Smooth muscle cell (in vitro differentiated cells): ENCODE measurements at regions not wholly inside any gene's neighbourhood (a gene's known extent, or its start where the extent isn't known, plus 50 kb on each side); places are given as distances from the start of the nearest gene placed in this dataset.

Experiments
- DNase-seq: peaks from one replicate; lab custom pipeline; 2025; ENCODE audit not compliant: unreplicated experiment; lab: John Stamatoyannopoulos, UW
- H2AFZ ChIP-seq: fragments of 200-600 bp; sonication (generic); 2 replicates; pipeline ENCODE4 v1.6.0; 2016; ENCODE audit warnings: antibody characterized with exemption, low read depth, mild to moderate bottlenecking
- H3F3A ChIP-seq: fragments of 200-600 bp; sonication (generic); 2 replicates; pipeline ENCODE4 v1.6.0; 2017; ENCODE audit warnings: antibody characterized with exemption, low read depth
- H3K27ac ChIP-seq: fragments of 200-600 bp; sonication (generic); 2 replicates; pipeline ENCODE4 v1.5.1; 2016; ENCODE audit warnings: low read depth, mild to moderate bottlenecking
- H3K27me3 ChIP-seq: fragments of 200-600 bp; sonication (generic); 2 replicates; pipeline ENCODE4 v1.6.1; 2016; ENCODE audit warnings: low read depth, mild to moderate bottlenecking
- H3K36me3 ChIP-seq: fragments of 200-600 bp; sonication (generic); 2 replicates; pipeline ENCODE4 v1.5.1; 2016; ENCODE audit warnings: low read depth
- H3K4me1 ChIP-seq: fragments of 200-600 bp; sonication (generic); 2 replicates; pipeline ENCODE4 v1.5.1; 2016; ENCODE audit warnings: low read depth
- H3K4me2 ChIP-seq: fragments of 200-600 bp; sonication (generic); 2 replicates; pipeline ENCODE4 v1.6.0; 2016; ENCODE audit warnings: mild to moderate bottlenecking
- H3K4me3 ChIP-seq: fragments of 200-600 bp; sonication (generic); 2 replicates; pipeline ENCODE4 v1.5.1; 2016; ENCODE audit warnings: mild to moderate bottlenecking
- H3K79me2 ChIP-seq: fragments of 200-600 bp; sonication (generic); 2 replicates; pipeline ENCODE4 v1.6.0; 2016; ENCODE audit warnings: low read depth, mild to moderate bottlenecking
- H3K9ac ChIP-seq: fragments of 200-600 bp; sonication (generic); 2 replicates; pipeline ENCODE4 v1.6.0; 2016; ENCODE audit warnings: low read depth
- H3K9me3 ChIP-seq: fragments of 200-600 bp; sonication (generic); replicated peaks from 2 replicates; pipeline ENCODE4 v1.5.1; 2016; ENCODE audit warnings: low read depth
- H4K20me1 ChIP-seq: fragments of 200-600 bp; sonication (generic); 2 replicates; pipeline ENCODE4 v1.6.0; 2016; ENCODE audit warnings: low read depth
- CTCF ChIP-seq: fragments of 200-600 bp; sonication (generic); IDR thresholded peaks from 2 replicates; pipeline ENCODE4 v1.5.1; 2017; ENCODE audit warnings: borderline replicate concordance, mild to moderate bottlenecking, antibody characterized with exemption; ENCODE audit not compliant: insufficient read depth, poor library complexity, severe bottlenecking
- WGBS: methylation state at CpG from one replicate; pipeline ENCODE4 v1.1.7; 2016; ENCODE audit warnings: low lambda C conversion rate; 5-methylcytosine and 5-hydroxymethylcytosine counted together

- no peak for DNase-seq
- H2AFZ ChIP-seq, result peak overlapping the region; percentile 71
- peak overlapping the region; percentile 55 for H3K4me2 ChIP-seq
These were observed 278.5 kb upstream of the MAN1A1 start for GRCh38 chr6:119627908-119628669.

DNA sequence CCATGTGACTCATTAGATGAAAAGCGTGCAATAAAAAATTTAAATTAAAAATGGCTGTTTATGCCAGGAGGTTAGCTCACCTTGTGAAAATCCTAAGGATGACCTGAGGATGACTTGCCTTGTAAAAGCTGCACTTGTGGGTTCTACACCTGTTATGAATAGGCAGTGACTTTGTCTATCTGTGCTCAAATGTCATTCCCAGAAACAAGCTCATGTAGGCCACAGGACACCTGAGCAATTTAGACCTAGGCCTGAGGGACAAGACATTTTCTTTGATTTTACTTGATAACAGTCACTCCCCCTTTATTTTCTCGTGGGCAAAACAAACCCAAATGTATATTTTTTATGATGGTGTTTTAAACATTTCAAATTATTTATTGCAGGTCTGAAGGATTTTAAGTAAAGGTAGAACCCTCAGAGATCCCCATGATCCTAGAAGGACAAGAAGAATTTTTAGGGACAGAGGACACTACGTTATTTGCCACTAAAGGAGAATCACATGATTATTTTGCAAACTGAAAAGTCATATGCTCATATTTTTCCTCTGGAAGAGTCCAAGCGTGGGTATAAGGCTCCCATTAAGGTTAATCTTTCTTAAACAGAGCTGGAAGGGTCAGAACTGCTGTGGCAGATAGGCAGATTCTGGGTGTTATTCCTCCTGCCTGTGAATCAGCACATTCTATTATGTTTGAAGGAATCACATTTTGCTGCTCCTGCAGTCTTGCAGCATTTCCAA lies 277.5 kb upstream of the MAN1A1 start:
- peak overlapping the region; percentile 71 for H2AFZ ChIP-seq
- DNase-seq, result no peak
- H4K20me1 ChIP-seq, result no peaks in the 10 kb centered on the region
- peaks cover 24% of the 10 kb centered on the region for H3K4me1 ChIP-seq
- no peak overlapping the region for H3K4me3 ChIP-seq
- H3K4me2 ChIP-seq, result peak overlapping the region; percentile 55
- H3K79me2 ChIP-seq, result no peaks in the 10 kb centered on the region
- no peaks in the 10 kb centered on the region for H3K36me3 ChIP-seq
- no peaks in the 10 kb centered on the region for H3K27me3 ChIP-seq
- no peaks in the 10 kb centered on the region for H3K9me3 ChIP-seq
- H3F3A ChIP-seq, result peaks cover 4% of the 10 kb centered on the region
- H3K9ac ChIP-seq, result peak overlapping the region; percentile 44
- H3K27ac ChIP-seq, result peak overlapping the region; percentile 87
- 67% methylated on average over 4 of the region's 4 CpGs for WGBS
- no peak for TF ChIP-seq CTCF

More at GRCh38 chr6:119627908-119628669, 278.5 kb upstream of the MAN1A1 start:
- no peaks in the 10 kb centered on the region for H4K20me1 ChIP-seq
- H3K9ac ChIP-seq, result peak overlapping the region; percentile 52
- no peak overlapping the region for H3K4me3 ChIP-seq
- no peak for TF ChIP-seq CTCF
- WGBS, result 78% methylated on average over 5 of the region's 5 CpGs
- H3K36me3 ChIP-seq, result no peaks in the 10 kb centered on the region
- H3K27me3 ChIP-seq, result no peaks in the 10 kb centered on the region
- H3K79me2 ChIP-seq, result no peaks in the 10 kb centered on the region
- H3K27ac ChIP-seq, result peak overlapping the region; percentile 87
- H3F3A ChIP-seq, result peaks cover 4% of the 10 kb centered on the region
- no peaks in the 10 kb centered on the region for H3K9me3 ChIP-seq
- H3K4me1 ChIP-seq, result peaks cover 14% of the 10 kb centered on the region

DNA sequence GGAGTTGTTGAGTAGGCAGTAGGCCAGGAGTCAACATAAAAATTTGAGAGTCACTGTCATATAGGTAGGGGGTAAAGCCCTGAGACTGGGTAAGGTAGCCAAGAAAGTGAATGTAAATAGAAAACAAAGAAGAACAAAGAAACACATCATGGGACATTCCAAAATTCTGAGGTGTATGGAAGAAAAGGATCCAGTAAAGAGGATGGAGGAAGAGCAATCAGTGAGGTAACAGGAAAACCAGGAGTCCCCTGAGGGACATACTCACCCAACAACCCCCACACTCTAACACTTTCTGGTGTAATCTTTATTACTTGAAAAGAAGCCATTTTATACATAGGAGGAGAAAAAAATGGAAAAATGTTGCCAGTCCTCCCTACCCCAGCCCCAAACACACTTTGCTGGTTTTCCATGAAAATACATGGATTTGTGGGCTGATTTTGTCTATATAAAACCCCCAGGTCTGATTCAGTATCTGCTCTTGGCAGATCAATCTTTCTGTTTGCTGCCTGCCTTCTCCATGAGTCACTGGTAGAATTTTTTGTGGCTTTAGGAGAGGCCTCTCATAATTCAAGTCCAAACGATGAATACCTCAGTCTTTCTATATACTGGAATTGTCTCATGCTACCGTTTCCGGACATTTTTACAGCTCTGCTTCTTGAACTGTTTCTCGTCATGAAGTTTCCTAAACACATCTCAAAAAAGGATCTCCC lies 271.4 kb upstream of the MAN1A1 start:
- no peak for DNase-seq
- Histone ChIP-seq H4K20me1 (no peaks in the 10 kb centered on the region), H3F3A (no peaks in the 10 kb centered on the region), H3K9ac (no peak overlapping the region), H3K36me3 (no peaks in the 10 kb centered on the region), H3K4me1 (peaks cover 30% of the 10 kb centered on the region), H2AFZ (peak overlapping the region; percentile 53), H3K9me3 (no peaks in the 10 kb centered on the region), H3K4me2 (peak overlapping the region; percentile 75), H3K27me3 (no peaks in the 10 kb centered on the region), H3K27ac (peak overlapping the region; percentile 86), H3K79me2 (no peaks in the 10 kb centered on the region), H3K4me3 (no peak overlapping the region)
- WGBS, result 3% methylated on average over 4 of the region's 4 CpGs
- no peak for TF ChIP-seq CTCF
